Activated naive CD4-positive, alpha-beta T cell treated with anti-CD3 and anti-CD28 coated beads, Interleukin-2, amount 50 U/mL, for 24 hours (primary cell): ENCODE measurements at regions not wholly inside any gene's neighbourhood (a gene's known extent, or its start where the extent isn't known, plus 50 kb on each side); places are given as distances from the start of the nearest gene placed in this dataset.
A peak's percentile ranks its signal among the peaks of the same experiment; 100 is the strongest.
"Not testable (repeated sequence)": the region's sequence is repeated elsewhere in the genome, so short reads cannot be mapped to it uniquely, and the experiment has no call there.

Source experiments
- H3K27ac Mint-ChIP-seq: one replicate; pipeline ENCODE4 v1.8.0; 2021; ENCODE audit warnings: mild to moderate bottlenecking, mixed read lengths
- H3K27me3 Mint-ChIP-seq: one replicate; pipeline ENCODE4 v1.8.0; 2021; ENCODE audit warnings: mixed read lengths
- H3K36me3 Mint-ChIP-seq: one replicate; pipeline ENCODE4 v1.8.0; 2021; ENCODE audit warnings: mixed read lengths
- H3K4me1 Mint-ChIP-seq: one replicate; pipeline ENCODE4 v1.8.0; 2021; ENCODE audit warnings: mixed read lengths
- H3K4me3 Mint-ChIP-seq: one replicate; pipeline ENCODE4 v1.8.0; 2021; ENCODE audit warnings: mild to moderate bottlenecking, mixed read lengths
- H3K9me3 Mint-ChIP-seq: one replicate; pipeline ENCODE4 v1.8.0; 2021; ENCODE audit warnings: mixed read lengths

DNA sequence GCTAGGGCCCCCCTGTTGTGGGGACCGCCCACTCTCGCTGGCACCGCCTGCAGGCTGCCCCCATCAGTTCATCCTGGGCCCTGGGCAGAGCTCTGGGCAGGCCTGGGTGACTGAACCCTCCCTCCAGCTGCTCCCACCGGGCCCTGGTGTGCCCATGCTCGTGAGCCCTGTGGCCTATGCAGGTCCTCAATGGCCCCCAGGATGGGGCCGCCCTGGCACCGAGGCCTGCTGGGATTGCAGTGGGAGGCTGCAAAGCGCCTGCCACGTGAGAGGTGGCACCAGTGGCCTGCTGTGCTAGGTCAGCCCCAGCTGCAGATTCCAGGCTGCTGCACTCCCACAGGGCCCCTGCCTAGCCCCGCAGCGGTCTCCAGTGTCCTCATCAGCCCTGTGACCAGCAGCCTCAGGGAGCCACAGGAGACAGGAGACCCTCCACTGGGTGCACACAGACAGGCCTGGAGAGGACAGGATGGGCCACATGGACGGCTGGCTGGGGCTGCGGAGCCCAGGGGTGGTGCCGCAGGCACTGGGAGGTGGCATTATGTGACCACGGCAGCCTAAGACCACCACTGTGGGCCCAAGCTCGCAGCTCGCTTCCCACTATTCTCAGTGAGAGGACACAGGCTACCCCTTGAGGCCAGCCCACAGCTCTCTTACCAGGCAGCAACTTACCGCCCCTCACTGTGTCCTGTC is 199.4 kb downstream of the BCR start:
- H3K4me3 Mint-ChIP-seq, H3K9me3 Mint-ChIP-seq, H3K27ac Mint-ChIP-seq, H3K36me3 Mint-ChIP-seq, H3K4me1 Mint-ChIP-seq, H3K27me3 Mint-ChIP-seq: not testable (repeated sequence)

- Mint-ChIP-seq H3K4me3 (no peak overlapping the region), H3K4me1 (no peaks in the 10 kb centered on the region), H3K9me3 (no peaks in the 10 kb centered on the region), H3K36me3 (no peaks in the 10 kb centered on the region), H3K27me3 (no peaks in the 10 kb centered on the region), H3K27ac (peak overlapping the region; percentile 35)
These were observed 197.5 kb downstream of the BCR start for GRCh38 chr22:23377767-23378166.

DNA sequence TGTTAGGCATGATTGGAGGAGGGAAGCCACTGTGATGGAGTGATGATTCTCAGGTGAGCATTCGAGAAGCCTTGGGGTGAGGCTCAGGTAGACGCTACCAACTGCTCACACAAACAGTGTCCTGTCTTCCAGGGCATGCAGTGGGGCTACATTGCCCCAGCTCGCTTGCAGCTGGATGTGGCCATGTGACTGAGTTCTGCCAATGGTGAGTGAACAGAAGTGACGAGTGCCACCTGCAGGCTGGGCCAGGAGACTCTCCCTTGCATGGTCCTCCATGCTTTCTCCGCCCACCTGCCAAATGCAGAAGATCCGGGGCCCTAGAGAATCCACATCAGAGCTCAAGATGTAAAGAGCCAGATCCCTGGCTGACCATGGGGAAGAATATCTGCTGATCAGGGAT is 195.9 kb downstream of the BCR start:
- H3K27me3 Mint-ChIP-seq, result no peaks in the 10 kb centered on the region
- H3K27ac Mint-ChIP-seq, result no peak overlapping the region
- no peak overlapping the region for H3K4me3 Mint-ChIP-seq
- H3K36me3 Mint-ChIP-seq, result no peaks in the 10 kb centered on the region
- no peaks in the 10 kb centered on the region for H3K9me3 Mint-ChIP-seq
- H3K4me1 Mint-ChIP-seq, result no peaks in the 10 kb centered on the region

GRCh38 chr22:23375031-23375827 is 194.9 kb downstream of the BCR start:
- Mint-ChIP-seq H3K36me3 (no peaks in the 10 kb centered on the region), H3K4me1 (no peaks in the 10 kb centered on the region), H3K4me3 (no peak overlapping the region), H3K9me3 (no peaks in the 10 kb centered on the region), H3K27me3 (no peaks in the 10 kb centered on the region), H3K27ac (no peak overlapping the region)

- Mint-ChIP-seq H3K36me3 (no peaks in the 10 kb centered on the region), H3K9me3 (no peaks in the 10 kb centered on the region), H3K27ac (no peak overlapping the region), H3K4me3 (no peak overlapping the region), H3K27me3 (peaks cover 6% of the 10 kb centered on the region), H3K4me1 (no peaks in the 10 kb centered on the region)
These were observed 193.3 kb downstream of the BCR start for GRCh38 chr22:23373601-23374000.

GRCh38 chr22:23370251-23370650 is 189.9 kb downstream of the BCR start:
- no peak overlapping the region for H3K27ac Mint-ChIP-seq
- H3K4me3 Mint-ChIP-seq, result no peak overlapping the region
- no peaks in the 10 kb centered on the region for H3K4me1 Mint-ChIP-seq
- peaks cover 8% of the 10 kb centered on the region for H3K27me3 Mint-ChIP-seq
- no peaks in the 10 kb centered on the region for H3K36me3 Mint-ChIP-seq
- H3K9me3 Mint-ChIP-seq, result no peaks in the 10 kb centered on the region

DNA sequence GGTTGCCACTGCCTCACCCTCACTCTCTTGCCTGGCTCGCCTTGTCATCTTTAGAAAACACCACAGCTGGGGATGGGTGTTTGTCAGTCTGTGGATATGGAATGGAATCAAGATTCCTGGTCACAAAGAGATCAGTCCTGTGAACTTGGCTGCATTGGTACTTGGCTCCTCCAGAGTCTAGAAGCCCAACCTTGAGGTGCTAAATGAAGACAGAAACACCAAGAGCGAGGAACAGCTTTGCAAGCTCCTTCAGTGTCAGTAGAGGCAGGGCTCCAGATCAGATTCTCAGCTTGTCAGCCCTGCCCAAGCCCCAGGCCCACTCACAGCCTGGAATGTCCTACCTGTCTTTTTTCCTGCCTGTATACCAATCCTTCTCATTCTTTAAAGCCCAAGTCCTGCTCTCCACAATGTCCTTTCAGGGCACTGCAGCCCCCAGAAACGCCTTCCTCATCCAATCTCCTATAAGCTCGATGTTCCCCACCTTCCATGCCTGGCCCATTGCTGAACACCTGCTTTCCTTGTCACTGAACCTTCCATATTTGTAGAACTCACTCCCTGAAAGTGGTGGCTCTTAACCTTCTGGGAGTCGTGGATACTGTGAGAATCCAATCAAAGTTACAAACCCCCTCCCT is 188.9 kb downstream of the BCR start:
- no peak overlapping the region for H3K4me3 Mint-ChIP-seq
- H3K4me1 Mint-ChIP-seq, result no peaks in the 10 kb centered on the region
- H3K9me3 Mint-ChIP-seq, result no peaks in the 10 kb centered on the region
- peaks cover 8% of the 10 kb centered on the region for H3K27me3 Mint-ChIP-seq
- H3K36me3 Mint-ChIP-seq, result no peaks in the 10 kb centered on the region
- H3K27ac Mint-ChIP-seq, result no peak overlapping the region
